ENCODE measurements at regions not wholly inside any gene's neighbourhood (a gene's known extent, or its start where the extent isn't known, plus 50 kb on each side); places are given as distances from the start of the nearest gene placed in this dataset.

DNA sequence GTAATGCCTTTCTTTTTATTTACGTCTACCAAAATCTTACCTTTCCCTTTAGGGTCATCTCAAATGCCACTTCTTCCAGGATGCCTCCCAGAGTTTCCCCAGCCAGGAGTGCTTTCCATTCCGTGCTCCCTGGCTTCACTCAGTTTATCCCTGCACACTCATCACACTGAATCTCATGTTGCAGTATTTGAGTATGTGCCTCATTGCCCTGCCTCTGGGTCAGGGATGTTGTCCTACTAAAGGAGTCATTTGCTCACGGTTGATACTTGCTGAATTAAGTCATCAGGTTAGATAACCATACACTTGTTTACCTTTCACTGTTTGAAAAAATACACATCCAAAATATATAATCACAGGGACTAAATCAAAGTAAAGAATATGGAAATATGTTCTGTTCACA, 356.2 kb upstream of the GATB start:
- no peak for TF ChIP-seq BACH2 (CRISPR knock-in tag; IDR thresholded peaks at IDR 0.05; ENCODE audit: borderline replicate concordance)
- TF ChIP-seq ZNF8 (CRISPR knock-in tag; IDR thresholded peaks at IDR 0.05): no peak
- TF ChIP-seq, protein P1, sequence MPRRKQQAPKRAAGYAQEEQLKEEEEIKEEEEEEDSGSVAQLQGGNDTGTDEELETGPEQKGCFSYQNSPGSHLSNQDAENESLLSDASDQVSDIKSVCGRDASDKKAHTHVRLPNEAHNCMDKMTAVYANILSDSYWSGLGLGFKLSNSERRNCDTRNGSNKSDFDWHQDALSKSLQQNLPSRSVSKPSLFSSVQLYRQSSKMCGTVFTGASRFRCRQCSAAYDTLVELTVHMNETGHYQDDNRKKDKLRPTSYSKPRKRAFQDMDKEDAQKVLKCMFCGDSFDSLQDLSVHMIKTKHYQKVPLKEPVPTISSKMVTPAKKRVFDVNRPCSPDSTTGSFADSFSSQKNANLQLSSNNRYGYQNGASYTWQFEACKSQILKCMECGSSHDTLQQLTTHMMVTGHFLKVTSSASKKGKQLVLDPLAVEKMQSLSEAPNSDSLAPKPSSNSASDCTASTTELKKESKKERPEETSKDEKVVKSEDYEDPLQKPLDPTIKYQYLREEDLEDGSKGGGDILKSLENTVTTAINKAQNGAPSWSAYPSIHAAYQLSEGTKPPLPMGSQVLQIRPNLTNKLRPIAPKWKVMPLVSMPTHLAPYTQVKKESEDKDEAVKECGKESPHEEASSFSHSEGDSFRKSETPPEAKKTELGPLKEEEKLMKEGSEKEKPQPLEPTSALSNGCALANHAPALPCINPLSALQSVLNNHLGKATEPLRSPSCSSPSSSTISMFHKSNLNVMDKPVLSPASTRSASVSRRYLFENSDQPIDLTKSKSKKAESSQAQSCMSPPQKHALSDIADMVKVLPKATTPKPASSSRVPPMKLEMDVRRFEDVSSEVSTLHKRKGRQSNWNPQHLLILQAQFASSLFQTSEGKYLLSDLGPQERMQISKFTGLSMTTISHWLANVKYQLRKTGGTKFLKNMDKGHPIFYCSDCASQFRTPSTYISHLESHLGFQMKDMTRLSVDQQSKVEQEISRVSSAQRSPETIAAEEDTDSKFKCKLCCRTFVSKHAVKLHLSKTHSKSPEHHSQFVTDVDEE (CRISPR knock-in tag; IDR thresholded peaks at IDR 0.05): no peak
- TF ChIP-seq, protein P2, sequence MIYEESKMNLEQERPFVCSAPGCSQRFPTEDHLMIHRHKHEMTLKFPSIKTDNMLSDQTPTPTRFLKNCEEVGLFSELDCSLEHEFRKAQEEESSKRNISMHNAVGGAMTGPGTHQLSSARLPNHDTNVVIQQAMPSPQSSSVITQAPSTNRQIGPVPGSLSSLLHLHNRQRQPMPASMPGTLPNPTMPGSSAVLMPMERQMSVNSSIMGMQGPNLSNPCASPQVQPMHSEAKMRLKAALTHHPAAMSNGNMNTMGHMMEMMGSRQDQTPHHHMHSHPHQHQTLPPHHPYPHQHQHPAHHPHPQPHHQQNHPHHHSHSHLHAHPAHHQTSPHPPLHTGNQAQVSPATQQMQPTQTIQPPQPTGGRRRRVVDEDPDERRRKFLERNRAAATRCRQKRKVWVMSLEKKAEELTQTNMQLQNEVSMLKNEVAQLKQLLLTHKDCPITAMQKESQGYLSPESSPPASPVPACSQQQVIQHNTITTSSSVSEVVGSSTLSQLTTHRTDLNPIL (CRISPR knock-in tag; IDR thresholded peaks at IDR 0.05; ENCODE audit: low read depth): no peak
- TF ChIP-seq TOX (CRISPR knock-in tag; IDR thresholded peaks at IDR 0.05; ENCODE audit: borderline replicate concordance): no peak
- TF ChIP-seq ZNF70 (CRISPR knock-in tag; IDR thresholded peaks at IDR 0.05): no peak
- no peak for TF ChIP-seq CSDC2 (CRISPR knock-in tag; IDR thresholded peaks at IDR 0.05)
- no peak for TF ChIP-seq GLIS3 (CRISPR knock-in tag; IDR thresholded peaks at IDR 0.05)
- TF ChIP-seq, protein P3, sequence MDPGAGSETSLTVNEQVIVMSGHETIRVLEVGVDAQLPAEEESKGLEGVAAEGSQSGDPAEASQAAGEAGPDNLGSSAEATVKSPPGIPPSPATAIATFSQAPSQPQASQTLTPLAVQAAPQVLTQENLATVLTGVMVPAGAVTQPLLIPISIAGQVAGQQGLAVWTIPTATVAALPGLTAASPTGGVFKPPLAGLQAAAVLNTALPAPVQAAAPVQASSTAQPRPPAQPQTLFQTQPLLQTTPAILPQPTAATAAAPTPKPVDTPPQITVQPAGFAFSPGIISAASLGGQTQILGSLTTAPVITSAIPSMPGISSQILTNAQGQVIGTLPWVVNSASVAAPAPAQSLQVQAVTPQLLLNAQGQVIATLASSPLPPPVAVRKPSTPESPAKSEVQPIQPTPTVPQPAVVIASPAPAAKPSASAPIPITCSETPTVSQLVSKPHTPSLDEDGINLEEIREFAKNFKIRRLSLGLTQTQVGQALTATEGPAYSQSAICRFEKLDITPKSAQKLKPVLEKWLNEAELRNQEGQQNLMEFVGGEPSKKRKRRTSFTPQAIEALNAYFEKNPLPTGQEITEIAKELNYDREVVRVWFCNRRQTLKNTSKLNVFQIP (CRISPR knock-in tag; IDR thresholded peaks at IDR 0.05; ENCODE audit: borderline replicate concordance, low read depth): no peak
- no peak for TF ChIP-seq ARNTL (CRISPR knock-in tag; IDR thresholded peaks at IDR 0.05; ENCODE audit: borderline replicate concordance, low read depth)
- no peak for TF ChIP-seq TCF4 (CRISPR knock-in tag; IDR thresholded peaks at IDR 0.05; ENCODE audit: borderline replicate concordance)
- TF ChIP-seq, protein P4, sequence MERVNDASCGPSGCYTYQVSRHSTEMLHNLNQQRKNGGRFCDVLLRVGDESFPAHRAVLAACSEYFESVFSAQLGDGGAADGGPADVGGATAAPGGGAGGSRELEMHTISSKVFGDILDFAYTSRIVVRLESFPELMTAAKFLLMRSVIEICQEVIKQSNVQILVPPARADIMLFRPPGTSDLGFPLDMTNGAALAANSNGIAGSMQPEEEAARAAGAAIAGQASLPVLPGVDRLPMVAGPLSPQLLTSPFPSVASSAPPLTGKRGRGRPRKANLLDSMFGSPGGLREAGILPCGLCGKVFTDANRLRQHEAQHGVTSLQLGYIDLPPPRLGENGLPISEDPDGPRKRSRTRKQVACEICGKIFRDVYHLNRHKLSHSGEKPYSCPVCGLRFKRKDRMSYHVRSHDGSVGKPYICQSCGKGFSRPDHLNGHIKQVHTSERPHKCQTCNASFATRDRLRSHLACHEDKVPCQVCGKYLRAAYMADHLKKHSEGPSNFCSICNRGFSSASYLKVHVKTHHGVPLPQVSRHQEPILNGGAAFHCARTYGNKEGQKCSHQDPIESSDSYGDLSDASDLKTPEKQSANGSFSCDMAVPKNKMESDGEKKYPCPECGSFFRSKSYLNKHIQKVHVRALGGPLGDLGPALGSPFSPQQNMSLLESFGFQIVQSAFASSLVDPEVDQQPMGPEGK (CRISPR knock-in tag; IDR thresholded peaks at IDR 0.05; ENCODE audit: borderline replicate concordance): no peak
- TF ChIP-seq OSR1 (CRISPR knock-in tag; IDR thresholded peaks at IDR 0.05): no peak
- no peak for TF ChIP-seq ESRRG (CRISPR knock-in tag; IDR thresholded peaks at IDR 0.05)
- TF ChIP-seq SNAI2 (CRISPR knock-in tag; IDR thresholded peaks at IDR 0.05): no peak
- TF ChIP-seq ZC3H10 (CRISPR knock-in tag; IDR thresholded peaks at IDR 0.05): no peak
- TF ChIP-seq ZFP30 (CRISPR knock-in tag; IDR thresholded peaks at IDR 0.05): no peak
- no peak for TF ChIP-seq RARB (CRISPR knock-in tag; IDR thresholded peaks at IDR 0.05)
- no peak for ATAC-seq

DNA sequence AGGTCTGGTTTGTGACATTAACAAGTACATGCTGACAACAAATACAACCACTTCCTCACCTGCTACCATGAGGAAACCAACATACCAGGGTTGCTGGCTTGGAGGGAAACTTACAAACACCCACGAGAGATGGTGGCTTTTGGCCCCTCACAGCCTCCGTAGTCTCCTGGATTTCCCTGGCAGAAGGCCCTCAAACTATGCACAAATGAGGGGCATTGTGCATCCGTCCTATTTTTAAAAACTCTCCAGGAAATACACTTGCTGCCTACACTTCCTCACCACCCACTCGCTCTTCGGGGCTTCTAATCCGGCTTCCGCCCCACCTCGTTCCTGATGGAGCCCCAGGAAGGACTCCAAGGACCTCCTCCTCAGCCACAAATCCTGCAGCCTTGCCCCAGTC, 355.0 kb upstream of the GATB start:
- TF ChIP-seq, protein P2 (CRISPR knock-in tag; IDR thresholded peaks at IDR 0.05; ENCODE audit: low read depth): no peak
- no peak for TF ChIP-seq ZFP30 (CRISPR knock-in tag; IDR thresholded peaks at IDR 0.05)
- TF ChIP-seq OSR1 (CRISPR knock-in tag; IDR thresholded peaks at IDR 0.05): no peak
- TF ChIP-seq ZNF70 (CRISPR knock-in tag; IDR thresholded peaks at IDR 0.05): no peak
- TF ChIP-seq, protein P4 (CRISPR knock-in tag; IDR thresholded peaks at IDR 0.05; ENCODE audit: borderline replicate concordance): no peak
- ATAC-seq: no peak

DNA sequence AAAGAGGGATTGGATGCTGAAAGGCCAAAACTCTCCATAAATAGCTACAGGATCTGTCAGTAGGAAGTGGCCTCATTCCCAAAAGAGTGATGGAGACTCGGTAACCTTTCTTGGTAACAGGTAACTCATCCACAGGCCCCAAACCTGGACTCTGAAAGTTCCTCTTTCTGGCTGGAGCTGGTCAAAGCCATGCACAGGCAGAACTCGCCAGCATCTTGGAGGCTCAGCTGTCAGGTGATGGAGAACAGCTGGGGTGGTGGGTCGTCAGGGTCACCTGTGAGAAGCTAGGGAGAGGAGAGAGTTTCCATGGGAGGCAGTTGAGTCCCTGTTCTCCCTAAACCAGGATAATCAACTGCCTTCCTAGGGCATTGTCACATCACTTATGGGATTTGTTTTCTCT, 354.3 kb upstream of the GATB start:
- TF ChIP-seq PPARA (CRISPR knock-in tag; IDR thresholded peaks at IDR 0.05; ENCODE audit: borderline replicate concordance): no peak
- no peak for TF ChIP-seq TCF4 (CRISPR knock-in tag; IDR thresholded peaks at IDR 0.05; ENCODE audit: borderline replicate concordance)
- TF ChIP-seq ZNF70 (CRISPR knock-in tag; IDR thresholded peaks at IDR 0.05): no peak
- no peak for TF ChIP-seq SNAI2 (CRISPR knock-in tag; IDR thresholded peaks at IDR 0.05)
- TF ChIP-seq, protein P1 (CRISPR knock-in tag; IDR thresholded peaks at IDR 0.05): no peak
- TF ChIP-seq BACH2 (CRISPR knock-in tag; IDR thresholded peaks at IDR 0.05; ENCODE audit: borderline replicate concordance): no peak
- TF ChIP-seq OSR1 (CRISPR knock-in tag; IDR thresholded peaks at IDR 0.05): no peak
- ATAC-seq: no peak
